ENCODE measurements at regions not wholly inside any gene's neighbourhood (a gene's known extent, or its start where the extent isn't known, plus 50 kb on each side); places are given as distances from the start of the nearest gene placed in this dataset.

- TF ChIP-seq CTCF (conservative IDR thresholded peaks at IDR 0.05; ENCODE audit: low read length) (no peak), EZH2phosphoT487 (IDR thresholded peaks at IDR 0.05; ENCODE audit: borderline replicate concordance) (no peak)
Observed at GRCh38 chr3:177569875-177570657, 372.8 kb upstream of the TBL1XR1 start.

Data from Loucy (cell line).